HEK293 (cell line): ENCODE measurements at regions not wholly inside any gene's neighbourhood (a gene's known extent, or its start where the extent isn't known, plus 50 kb on each side); places are given as distances from the start of the nearest gene placed in this dataset.

ENCODE experiments used
- CTCF ChIA-PET: fragments of 350-600 bp; formaldehyde crosslinking; extraction: SDS; loops from one replicate; lab custom pipeline; 2021; ENCODE audit warnings: antibody characterized with exemption; lab: Yijun Ruan, JAX
- POLR2A ChIA-PET: fragments of 300-600 bp; formaldehyde crosslinking; extraction: SDS; loops from one replicate; lab custom pipeline; 2020; ENCODE audit warnings: antibody characterized with exemption, inconsistent platforms; lab: Yijun Ruan, JAX
- H3K27ac ChIP-seq: fragments of 200-500 bp; sonication (Bioruptor generic); 2 replicates; pipeline ENCODE4 v1.5.1; 2014; ENCODE audit warnings: low read depth, low read length, control low read depth, inconsistent platforms; ENCODE audit errors: extremely low read depth
- H3K36me3 ChIP-seq, 2 experiments: fragments of 200-500 bp in 1 of 2; sonication (Bioruptor generic) in 1 of 2; 1 replicate in 1 of 2; 2 replicates in 1 of 2; pipeline ENCODE4 v1.5.1; 2014 to 2017; ENCODE audit warnings: inconsistent platforms in 2 of 2, low read length in 2 of 2; ENCODE audit not compliant: control insufficient read depth in 2 of 2, insufficient read depth in 1 of 2
- H3K4me1 ChIP-seq: fragments of 200-500 bp; sonication (Bioruptor generic); 2 replicates; pipeline ENCODE4 v1.5.1; 2014; ENCODE audit warnings: mild to moderate bottlenecking, low read length, inconsistent platforms; ENCODE audit not compliant: control insufficient read depth, insufficient read depth
- H3K4me3 ChIP-seq: 2 replicates; pipeline ENCODE4 v1.5.1; 2011; ENCODE audit warnings: low read depth, mild to moderate bottlenecking, control low read depth, low read length, moderate library complexity
- H3K9me3 ChIP-seq: fragments of 200-500 bp; sonication (Bioruptor generic); 2 replicates; pipeline ENCODE4 v1.5.1; 2014; ENCODE audit warnings: low read depth, low read length, inconsistent platforms; ENCODE audit not compliant: control insufficient read depth, insufficient read depth
- ELK4 ChIP-seq: IDR thresholded peaks from 2 replicates; pipeline ENCODE4 v1.6.1; 2011; ENCODE audit warnings: mild to moderate bottlenecking, low read depth, low read length, borderline replicate concordance
- GLI4 ChIP-seq: fragments of 450-650 bp; formaldehyde crosslinking; IDR thresholded peaks from 2 replicates; pipeline ENCODE4 v1.5.1; 2016; ENCODE audit warnings: missing biosample characterization, missing genetic modification characterization
- ZNF133 ChIP-seq: fragments of 450-650 bp; formaldehyde crosslinking; IDR thresholded peaks from 2 replicates; pipeline ENCODE4 v1.5.1; 2016; ENCODE audit warnings: missing biosample characterization, missing genetic modification characterization
- ZNF174 ChIP-seq: fragments of 450-650 bp; formaldehyde crosslinking; IDR thresholded peaks from 2 replicates; pipeline ENCODE4 v1.5.0; 2017; ENCODE audit warnings: missing biosample characterization, mild to moderate bottlenecking, missing genetic modification characterization
- ZNF202 ChIP-seq: fragments of 450-650 bp; formaldehyde crosslinking; IDR thresholded peaks from 2 replicates; pipeline ENCODE4 v1.5.1; 2016; ENCODE audit warnings: missing biosample characterization, missing genetic modification characterization, borderline replicate concordance
- ZNF280C ChIP-seq: fragments of 450-650 bp; formaldehyde crosslinking; IDR thresholded peaks from 2 replicates; pipeline ENCODE4 v1.5.1; 2016; ENCODE audit warnings: missing biosample characterization, missing genetic modification characterization
- ZNF416 ChIP-seq: fragments of 450-650 bp; formaldehyde crosslinking; IDR thresholded peaks from 2 replicates; pipeline ENCODE4 v1.5.1; 2016; ENCODE audit warnings: missing biosample characterization, missing genetic modification characterization
- ZNF488 ChIP-seq: fragments of 450-650 bp; formaldehyde crosslinking; IDR thresholded peaks from 2 replicates; pipeline ENCODE4 v1.5.1; 2016; ENCODE audit warnings: missing biosample characterization, missing genetic modification characterization
- ZNF510 ChIP-seq: fragments of 450-650 bp; formaldehyde crosslinking; IDR thresholded peaks from 2 replicates; pipeline ENCODE4 v1.5.1; 2018; ENCODE audit warnings: mild to moderate bottlenecking, missing genetic modification characterization, missing biosample characterization; ENCODE audit not compliant: insufficient replicate concordance
- ZNF76 ChIP-seq: fragments of 450-650 bp; formaldehyde crosslinking; IDR thresholded peaks from 2 replicates; pipeline ENCODE4; 2016; ENCODE audit warnings: low read depth, missing biosample characterization, missing genetic modification characterization, borderline replicate concordance
- ZNF791 ChIP-seq: fragments of 450-650 bp; formaldehyde crosslinking; IDR thresholded peaks from 2 replicates; pipeline ENCODE4 v1.5.1; 2016; ENCODE audit warnings: missing biosample characterization, missing genetic modification characterization
- TF ChIP-seq, protein P1 (sequence below): fragments of 450-650 bp; formaldehyde crosslinking; IDR thresholded peaks from 2 replicates; pipeline ENCODE4 v1.5.1; 2016; ENCODE audit warnings: missing biosample characterization, missing genetic modification characterization
- TF ChIP-seq, protein P2 (sequence below): fragments of 450-650 bp; formaldehyde crosslinking; IDR thresholded peaks from 2 replicates; pipeline ENCODE4 v1.5.1; 2016; ENCODE audit warnings: missing biosample characterization, missing genetic modification characterization
- TF ChIP-seq, protein P3 (sequence below): fragments of 450-650 bp; formaldehyde crosslinking; optimal IDR thresholded peaks from 2 replicates; pipeline ENCODE3; 2016; ENCODE audit warnings: missing biosample characterization, mild to moderate bottlenecking, missing genetic modification characterization

DNA sequence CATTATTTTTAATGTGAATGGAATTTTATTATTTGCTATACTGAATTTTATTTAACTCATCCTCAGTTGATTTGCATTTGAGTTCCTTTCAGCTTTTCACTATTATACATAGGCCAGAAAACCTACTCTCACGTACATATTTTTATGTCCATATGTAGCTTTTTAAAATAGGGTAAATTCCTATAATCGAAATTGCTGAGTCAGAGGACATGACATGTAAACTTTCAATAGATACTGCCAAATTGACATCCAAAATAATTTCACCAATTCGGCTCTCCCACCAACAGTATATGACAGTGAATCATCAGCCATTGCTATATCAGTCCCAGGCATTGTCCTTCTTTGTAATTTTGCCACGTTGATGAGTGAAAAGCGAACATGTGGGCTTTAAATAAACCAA is 222.5 kb downstream of the SQOR start:
- POLR2A ChIA-PET, result no interaction called here
- H3K4me3 ChIP-seq, result no peak overlapping the region
- no peak overlapping the region for H3K27ac ChIP-seq
- CTCF ChIA-PET, result no interaction called here
- TF ChIP-seq, protein P1, sequence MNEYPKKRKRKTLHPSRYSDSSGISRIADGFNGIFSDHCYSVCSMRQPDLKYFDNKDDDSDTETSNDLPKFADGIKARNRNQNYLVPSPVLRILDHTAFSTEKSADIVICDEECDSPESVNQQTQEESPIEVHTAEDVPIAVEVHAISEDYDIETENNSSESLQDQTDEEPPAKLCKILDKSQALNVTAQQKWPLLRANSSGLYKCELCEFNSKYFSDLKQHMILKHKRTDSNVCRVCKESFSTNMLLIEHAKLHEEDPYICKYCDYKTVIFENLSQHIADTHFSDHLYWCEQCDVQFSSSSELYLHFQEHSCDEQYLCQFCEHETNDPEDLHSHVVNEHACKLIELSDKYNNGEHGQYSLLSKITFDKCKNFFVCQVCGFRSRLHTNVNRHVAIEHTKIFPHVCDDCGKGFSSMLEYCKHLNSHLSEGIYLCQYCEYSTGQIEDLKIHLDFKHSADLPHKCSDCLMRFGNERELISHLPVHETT (tag by site-specific recombination), result no peak
- no peak for TF ChIP-seq ZNF133 (tag by site-specific recombination)
- TF ChIP-seq ZNF202 (tag by site-specific recombination), result no peak
- TF ChIP-seq, protein P2, sequence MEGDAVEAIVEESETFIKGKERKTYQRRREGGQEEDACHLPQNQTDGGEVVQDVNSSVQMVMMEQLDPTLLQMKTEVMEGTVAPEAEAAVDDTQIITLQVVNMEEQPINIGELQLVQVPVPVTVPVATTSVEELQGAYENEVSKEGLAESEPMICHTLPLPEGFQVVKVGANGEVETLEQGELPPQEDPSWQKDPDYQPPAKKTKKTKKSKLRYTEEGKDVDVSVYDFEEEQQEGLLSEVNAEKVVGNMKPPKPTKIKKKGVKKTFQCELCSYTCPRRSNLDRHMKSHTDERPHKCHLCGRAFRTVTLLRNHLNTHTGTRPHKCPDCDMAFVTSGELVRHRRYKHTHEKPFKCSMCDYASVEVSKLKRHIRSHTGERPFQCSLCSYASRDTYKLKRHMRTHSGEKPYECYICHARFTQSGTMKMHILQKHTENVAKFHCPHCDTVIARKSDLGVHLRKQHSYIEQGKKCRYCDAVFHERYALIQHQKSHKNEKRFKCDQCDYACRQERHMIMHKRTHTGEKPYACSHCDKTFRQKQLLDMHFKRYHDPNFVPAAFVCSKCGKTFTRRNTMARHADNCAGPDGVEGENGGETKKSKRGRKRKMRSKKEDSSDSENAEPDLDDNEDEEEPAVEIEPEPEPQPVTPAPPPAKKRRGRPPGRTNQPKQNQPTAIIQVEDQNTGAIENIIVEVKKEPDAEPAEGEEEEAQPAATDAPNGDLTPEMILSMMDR, result no peak
- no peak for TF ChIP-seq GLI4
- no peak for TF ChIP-seq ZNF488 (tag by site-specific recombination)
- TF ChIP-seq ZNF280C, result no peak
- H3K36me3 ChIP-seq, result no peaks in the 10 kb centered on the region
- no peaks in the 10 kb centered on the region for H3K9me3 ChIP-seq
- no peaks in the 10 kb centered on the region for H3K4me1 ChIP-seq

GRCh38 chr15:45858491-45858890 is 223.7 kb downstream of the SQOR start:
- CTCF ChIA-PET, result interaction anchor here (0.6 to 0.7 kb wide), 2 partner anchors 9 to 158 kb away, joined by 4 read pairs; no protein-coding TSS in a partner anchor
- Histone ChIP-seq H3K9me3 (no peaks in the 10 kb centered on the region), H3K27ac (no peak overlapping the region), H3K4me1 (no peaks in the 10 kb centered on the region)
- TF ChIP-seq ZNF76 (tag by site-specific recombination), result no peak
- TF ChIP-seq ZNF510 (tag by site-specific recombination), result no peak
- TF ChIP-seq, all 188 proteins: peak for 0
- POLR2A ChIA-PET, result no interaction called here
- Histone ChIP-seq H3K36me3 (no peaks in the 10 kb centered on the region), H3K4me3 (no peak overlapping the region)

GRCh38 chr15:45862034-45862433 is 227.2 kb downstream of the SQOR start:
- no peak for TF ChIP-seq ZNF76 (tag by site-specific recombination)
- no peak for TF ChIP-seq ZNF791 (tag by site-specific recombination)
- TF ChIP-seq, protein P3, sequence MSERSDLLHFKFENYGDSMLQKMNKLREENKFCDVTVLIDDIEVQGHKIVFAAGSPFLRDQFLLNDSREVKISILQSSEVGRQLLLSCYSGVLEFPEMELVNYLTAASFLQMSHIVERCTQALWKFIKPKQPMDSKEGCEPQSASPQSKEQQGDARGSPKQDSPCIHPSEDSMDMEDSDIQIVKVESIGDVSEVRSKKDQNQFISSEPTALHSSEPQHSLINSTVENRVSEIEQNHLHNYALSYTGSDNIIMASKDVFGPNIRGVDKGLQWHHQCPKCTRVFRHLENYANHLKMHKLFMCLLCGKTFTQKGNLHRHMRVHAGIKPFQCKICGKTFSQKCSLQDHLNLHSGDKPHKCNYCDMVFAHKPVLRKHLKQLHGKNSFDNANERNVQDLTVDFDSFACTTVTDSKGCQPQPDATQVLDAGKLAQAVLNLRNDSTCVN (tag by site-specific recombination), result no peak
- no peak for TF ChIP-seq ELK4
- no peak for TF ChIP-seq ZNF416 (tag by site-specific recombination)
- TF ChIP-seq ZNF174 (tag by site-specific recombination), result no peak
- Histone ChIP-seq H3K36me3 (no peaks in the 10 kb centered on the region), H3K4me1 (no peaks in the 10 kb centered on the region), H3K9me3 (no peaks in the 10 kb centered on the region), H3K4me3 (no peak overlapping the region), H3K27ac (no peak overlapping the region)
- POLR2A ChIA-PET, result no interaction called here
- CTCF ChIA-PET, result no interaction called here
